Activated CD4-positive, alpha-beta T cell treated with anti-CD3 and anti-CD28 coated beads for 36 hours (primary cell): ENCODE measurements at regions not wholly inside any gene's neighbourhood (a gene's known extent, or its start where the extent isn't known, plus 50 kb on each side); places are given as distances from the start of the nearest gene placed in this dataset.

Experiments used
- ATAC-seq: fragments of 200-7000 bp; cut with Tn5 transposase; one replicate; pipeline ENCODE4 v1.10.0; 2021; ENCODE audit warnings: mild to moderate bottlenecking, moderate library complexity
- CTCF ChIA-PET: fragments of 350-600 bp; sonication (Branson Sonifier 250); formaldehyde crosslinking; loops from one replicate; lab custom pipeline; 2021; ENCODE audit warnings: antibody characterized with exemption; lab: Charles Lee
- POLR2A ChIA-PET: fragments of 350-600 bp; sonication (Branson Sonifier 250); formaldehyde crosslinking; loops from one replicate; lab custom pipeline; 2021; ENCODE audit warnings: antibody characterized with exemption, inconsistent platforms; lab: Charles Lee
- DNase-seq: peaks from one replicate; pipeline ENCODE4 v3.0.0-alpha.2; 2020
- H3K27ac Mint-ChIP-seq: one replicate; pipeline ENCODE4 v1.8.0; 2021; ENCODE audit warnings: mixed read lengths
- H3K27me3 Mint-ChIP-seq: one replicate; pipeline ENCODE4 v1.8.0; 2021; ENCODE audit warnings: mixed read lengths
- H3K36me3 Mint-ChIP-seq: one replicate; pipeline ENCODE4 v1.8.0; 2021; ENCODE audit warnings: low read depth, mixed read lengths
- H3K4me1 Mint-ChIP-seq: one replicate; pipeline ENCODE4 v1.8.0; 2021; ENCODE audit warnings: mixed read lengths
- H3K4me3 Mint-ChIP-seq: one replicate; pipeline ENCODE4 v1.8.0; 2021; ENCODE audit warnings: mild to moderate bottlenecking, moderate library complexity, mixed read lengths
- H3K9me3 Mint-ChIP-seq: one replicate; pipeline ENCODE4 v1.8.0; 2021; ENCODE audit warnings: low read depth, mixed read lengths
- intact Hi-C, 2 experiments: fragments of 100-400 bp; cut with DNase I in 1 of 2; cut with micrococcal nuclease in 1 of 2; formaldehyde crosslinking; loops; one replicate each; pipeline versions ENCODE4 v1.14.2 to v1.15.1; 2022 to 2024; cut with DNase I, micrococcal nuclease

DNA sequence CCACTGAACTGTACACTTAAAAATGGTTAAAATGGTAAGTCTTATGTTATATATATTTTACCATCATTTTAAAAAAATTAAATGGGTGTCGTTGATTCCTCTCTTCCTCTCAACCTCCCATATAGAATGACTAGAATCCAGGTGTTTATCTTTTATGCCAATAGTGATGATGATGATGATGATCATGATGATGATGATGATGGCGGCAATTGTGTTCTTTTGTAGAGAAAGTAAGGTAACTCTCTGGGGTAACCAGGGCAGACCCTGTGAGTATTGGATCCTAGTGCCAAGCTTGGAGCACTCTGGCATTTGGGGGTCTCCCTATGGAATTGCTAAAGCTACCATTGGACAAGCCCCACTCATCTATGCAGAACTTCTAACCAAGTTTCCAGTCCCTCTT is 113.6 kb downstream of the GLI2 start:
- POLR2A ChIA-PET = no interaction called here

DNA sequence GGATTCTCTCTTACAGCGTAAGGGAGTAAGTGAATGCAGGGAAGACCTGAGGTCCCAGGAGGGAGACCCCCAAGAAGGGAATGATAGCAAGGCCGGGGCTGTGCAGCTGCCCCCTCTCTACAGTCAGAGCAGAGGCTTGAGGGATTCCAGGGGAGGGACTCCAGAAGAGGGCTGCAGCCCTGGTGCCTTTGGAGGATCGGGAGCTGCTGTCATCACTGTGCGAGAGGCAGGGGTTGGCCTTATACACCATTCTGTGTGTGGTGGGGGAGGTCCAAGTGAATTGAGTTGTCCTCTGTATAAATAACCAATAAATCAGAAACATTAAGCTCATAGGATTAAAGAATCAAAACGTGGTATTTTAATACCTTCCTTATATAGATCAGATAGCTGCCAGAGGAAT is 114.9 kb downstream of the GLI2 start:
- no peak for DNase-seq
- no peak overlapping the region for H3K4me3 Mint-ChIP-seq
- H3K27ac Mint-ChIP-seq = no peak overlapping the region
- no peaks in the 10 kb centered on the region for H3K27me3 Mint-ChIP-seq
- no peaks in the 10 kb centered on the region for H3K4me1 Mint-ChIP-seq
- CTCF ChIA-PET = no interaction called here
- H3K9me3 Mint-ChIP-seq = peaks cover 11% of the 10 kb centered on the region
- intact Hi-C loops = no loop called here
- no peak for ATAC-seq
- POLR2A ChIA-PET = no interaction called here
- no peaks in the 10 kb centered on the region for H3K36me3 Mint-ChIP-seq

More for the DNA sequence above, 113.6 kb downstream of the GLI2 start:
- H3K27me3 Mint-ChIP-seq = no peaks in the 10 kb centered on the region
- H3K4me1 Mint-ChIP-seq = no peaks in the 10 kb centered on the region
- intact Hi-C loops = no loop called here
- no peak overlapping the region for H3K27ac Mint-ChIP-seq
- CTCF ChIA-PET = no interaction called here
- H3K9me3 Mint-ChIP-seq = peaks cover 11% of the 10 kb centered on the region
- DNase-seq (no peak), ATAC-seq (no peak)
- H3K4me3 Mint-ChIP-seq = no peak overlapping the region
- H3K36me3 Mint-ChIP-seq = no peaks in the 10 kb centered on the region

DNA sequence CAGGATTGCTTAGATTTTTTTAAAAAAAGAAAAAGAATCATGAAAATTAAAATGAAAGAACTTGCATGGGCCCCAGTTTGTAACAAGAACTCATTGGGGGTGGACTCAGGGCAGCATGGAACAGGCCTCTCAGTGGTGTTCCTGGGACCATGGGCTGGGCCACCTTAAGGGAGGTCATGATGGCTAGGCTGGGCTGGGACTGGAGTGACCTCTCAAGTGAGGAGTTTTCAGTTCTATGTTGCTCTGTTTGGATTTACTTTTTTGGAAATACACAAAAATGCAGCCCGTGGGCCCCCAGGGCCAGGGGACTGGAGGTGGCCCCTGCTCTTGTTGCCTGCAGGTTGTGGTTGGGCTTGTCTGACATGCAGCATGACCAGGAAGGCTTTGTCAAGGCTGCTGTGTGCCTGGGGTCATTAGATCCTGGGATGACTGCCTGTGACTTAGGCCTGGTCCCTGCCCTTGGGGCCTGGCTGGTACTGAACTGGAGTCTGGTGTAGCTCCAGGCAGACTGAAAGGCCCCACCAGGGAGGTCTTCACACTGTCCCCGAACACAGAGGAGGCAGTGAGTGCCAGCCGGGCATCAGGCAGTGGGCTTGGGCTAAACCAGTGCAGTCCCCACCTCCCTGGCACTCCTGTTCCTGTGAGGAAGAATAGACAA is 115.6 kb downstream of the GLI2 start:
- CTCF ChIA-PET = no interaction called here
- POLR2A ChIA-PET = no interaction called here
- Mint-ChIP-seq H3K27ac (no peak overlapping the region), H3K9me3 (peaks cover 11% of the 10 kb centered on the region), H3K4me3 (no peak overlapping the region), H3K36me3 (no peaks in the 10 kb centered on the region), H3K4me1 (no peaks in the 10 kb centered on the region), H3K27me3 (no peaks in the 10 kb centered on the region)
- DNase-seq (no peak), ATAC-seq (no peak)
- intact Hi-C loops = no loop called here

- ATAC-seq (no peak), DNase-seq (no peak)
- no peak overlapping the region for H3K4me3 Mint-ChIP-seq
- intact Hi-C loops = no loop called here
- no peak overlapping the region for H3K27ac Mint-ChIP-seq
- CTCF ChIA-PET = no interaction called here
- peaks cover 11% of the 10 kb centered on the region for H3K9me3 Mint-ChIP-seq
- H3K36me3 Mint-ChIP-seq = no peaks in the 10 kb centered on the region
- no peaks in the 10 kb centered on the region for H3K4me1 Mint-ChIP-seq
- H3K27me3 Mint-ChIP-seq = no peaks in the 10 kb centered on the region
- POLR2A ChIA-PET = no interaction called here
Measured at GRCh38 chr2:120852200-120852815, 116.6 kb downstream of the GLI2 start.

- Mint-ChIP-seq H3K27ac (no peak overlapping the region), H3K27me3 (no peaks in the 10 kb centered on the region), H3K4me3 (no peak overlapping the region), H3K9me3 (peaks cover 11% of the 10 kb centered on the region), H3K36me3 (no peaks in the 10 kb centered on the region), H3K4me1 (no peaks in the 10 kb centered on the region)
- ATAC-seq = no peak
- ChIA-PET CTCF (no interaction called here), POLR2A (no interaction called here)
- no peak for DNase-seq
- intact Hi-C loops = no loop called here
Measured at GRCh38 chr2:120853306-120854013, 117.8 kb downstream of the GLI2 start.

DNA sequence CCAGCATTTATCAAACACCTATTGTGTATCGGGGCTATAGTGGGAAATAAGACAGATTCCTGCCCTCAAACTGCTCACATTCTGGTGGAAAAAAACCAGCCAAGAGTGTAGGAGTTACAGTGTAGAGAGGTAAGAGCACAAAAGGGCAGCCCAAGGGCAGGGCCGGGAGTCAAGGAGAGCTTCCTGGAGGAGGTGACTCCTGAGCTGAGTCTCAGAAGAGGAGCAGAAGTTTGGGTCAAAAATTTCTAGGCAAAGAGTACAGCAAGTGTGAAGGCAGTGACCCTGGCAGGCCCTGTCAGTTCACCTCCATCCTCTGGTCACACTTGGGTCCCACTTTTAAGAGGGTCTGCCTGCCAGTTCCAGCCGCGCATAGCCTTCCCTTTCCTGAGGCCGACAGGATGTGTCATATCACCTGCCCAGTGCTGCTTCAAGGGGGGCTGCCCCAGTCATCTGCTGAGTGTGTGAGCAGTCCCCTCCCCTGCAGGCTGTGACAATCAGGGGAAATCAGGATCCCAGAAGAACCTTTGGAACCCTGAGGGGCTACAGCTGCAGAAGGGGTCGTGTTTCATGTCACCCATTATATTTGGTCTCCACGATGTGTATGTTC is 118.4 kb downstream of the GLI2 start:
- no peak overlapping the region for H3K27ac Mint-ChIP-seq
- no peaks in the 10 kb centered on the region for H3K4me1 Mint-ChIP-seq
- no peak for ATAC-seq
- ChIA-PET CTCF (no interaction called here), POLR2A (no interaction called here)
- intact Hi-C loops = no loop called here
- H3K27me3 Mint-ChIP-seq = no peaks in the 10 kb centered on the region
- H3K4me3 Mint-ChIP-seq = no peak overlapping the region
- peaks cover 7% of the 10 kb centered on the region for H3K9me3 Mint-ChIP-seq
- no peak for DNase-seq
- no peaks in the 10 kb centered on the region for H3K36me3 Mint-ChIP-seq

DNA sequence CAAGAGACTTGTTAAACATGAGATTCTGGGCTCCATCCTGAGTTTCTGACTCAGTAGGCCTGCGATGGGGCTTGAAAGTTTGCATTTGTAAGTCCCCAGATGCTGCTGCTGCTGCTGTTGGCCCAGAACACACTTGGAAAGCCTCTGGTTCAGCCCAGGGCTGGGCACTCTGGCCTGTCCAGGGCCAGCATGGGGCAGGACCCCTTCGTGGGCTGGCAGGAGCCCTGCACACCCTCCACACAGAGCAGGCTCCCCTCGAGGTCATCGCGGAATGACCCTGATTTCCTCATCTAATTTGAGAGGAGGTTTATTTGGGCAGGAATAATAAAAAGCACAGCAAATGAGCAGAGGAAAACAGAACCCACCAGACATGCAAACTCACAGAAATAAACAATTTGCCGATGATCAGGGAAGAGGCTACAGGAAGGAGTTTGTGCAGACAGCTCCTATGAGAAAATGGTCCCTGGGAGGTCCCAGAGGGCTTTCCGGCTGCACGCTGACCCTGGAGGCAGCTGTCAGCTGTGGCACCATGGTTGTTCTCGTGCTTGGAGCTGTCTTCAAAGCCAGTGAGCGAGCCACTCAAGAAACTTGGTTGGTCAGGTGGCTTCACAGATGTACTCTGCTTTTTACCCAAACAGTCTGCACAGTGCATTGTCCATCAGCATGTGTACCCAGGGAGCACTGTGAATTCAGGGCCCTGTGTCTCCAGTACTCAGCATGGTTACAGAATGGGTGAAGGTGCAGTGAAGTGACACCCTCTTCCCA is 119.3 kb downstream of the GLI2 start:
- CTCF ChIA-PET = no interaction called here
- H3K4me1 Mint-ChIP-seq = no peaks in the 10 kb centered on the region
- no peak overlapping the region for H3K4me3 Mint-ChIP-seq
- H3K27me3 Mint-ChIP-seq = no peaks in the 10 kb centered on the region
- no peak for ATAC-seq
- POLR2A ChIA-PET = interaction anchor here (0.6 kb wide), 1 partner anchor 422 kb away, joined by 5 read pairs; no protein-coding TSS in a partner anchor
- H3K36me3 Mint-ChIP-seq = no peaks in the 10 kb centered on the region
- intact Hi-C loops = no loop called here
- H3K9me3 Mint-ChIP-seq = no peaks in the 10 kb centered on the region
- no peak overlapping the region for H3K27ac Mint-ChIP-seq
- no peak for DNase-seq

DNA sequence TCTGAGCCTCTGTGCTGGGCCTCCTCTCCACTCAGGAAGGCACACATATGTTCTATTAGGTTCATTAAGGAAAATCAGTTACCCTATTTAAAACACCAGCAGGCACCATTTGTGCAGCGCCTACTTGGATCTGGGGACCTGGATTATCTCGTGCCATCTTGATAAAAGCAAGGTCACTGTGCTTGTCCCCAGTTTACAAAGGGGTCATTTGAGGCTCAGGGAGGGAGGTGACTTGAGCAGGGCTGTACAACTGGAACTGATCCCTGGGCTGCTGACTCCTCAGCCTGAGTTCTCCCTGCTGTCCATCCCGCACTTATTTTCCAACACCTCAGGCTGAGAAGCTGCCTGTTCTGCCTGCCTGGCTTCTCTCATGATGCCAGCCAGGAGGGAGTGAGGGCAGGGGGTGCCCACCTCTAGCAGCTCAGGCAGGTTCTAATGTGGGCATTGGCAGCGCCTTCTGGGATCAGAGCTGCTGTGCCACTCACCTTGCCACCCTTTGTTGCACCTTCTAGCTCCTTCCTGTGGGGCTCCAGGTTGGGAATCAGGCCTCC is 120.3 kb downstream of the GLI2 start:
- no peaks in the 10 kb centered on the region for H3K36me3 Mint-ChIP-seq
- DNase-seq (no peak), ATAC-seq (no peak)
- H3K4me1 Mint-ChIP-seq = no peaks in the 10 kb centered on the region
- H3K27me3 Mint-ChIP-seq = no peaks in the 10 kb centered on the region
- intact Hi-C loops = no loop called here
- no peak overlapping the region for H3K27ac Mint-ChIP-seq
- H3K4me3 Mint-ChIP-seq = no peak overlapping the region
- ChIA-PET CTCF (interaction anchor here (0.6 kb wide), 1 partner anchor 56 kb away, joined by 3 read pairs; no protein-coding TSS in a partner anchor), POLR2A (no interaction called here)
- no peaks in the 10 kb centered on the region for H3K9me3 Mint-ChIP-seq

DNA sequence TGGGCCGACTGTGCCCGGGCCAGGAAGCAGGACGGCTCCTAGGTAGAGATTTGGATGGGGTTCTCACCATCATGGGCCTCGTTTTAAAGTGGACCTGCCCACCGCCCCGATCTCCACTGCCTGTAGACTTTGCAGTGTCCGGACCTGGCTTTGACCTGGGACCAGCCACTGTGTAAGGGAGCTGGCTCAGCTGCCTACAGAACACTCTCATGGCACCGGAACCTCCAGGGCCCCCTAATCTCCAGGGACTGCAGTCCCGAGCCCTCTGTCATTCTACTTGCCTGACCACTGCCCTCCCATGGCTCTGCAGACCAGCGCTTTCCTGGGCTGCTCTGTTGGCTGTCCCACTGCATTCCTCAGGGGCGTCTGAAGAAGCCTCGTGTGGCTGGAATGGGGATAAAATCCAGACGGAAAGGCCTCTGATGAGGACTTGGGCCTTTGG is 120.8 kb downstream of the GLI2 start:
- DNase-seq (no peak), ATAC-seq (no peak)
- intact Hi-C loops = no loop called here
- Mint-ChIP-seq H3K27me3 (no peaks in the 10 kb centered on the region), H3K4me3 (no peak overlapping the region), H3K4me1 (no peaks in the 10 kb centered on the region), H3K9me3 (no peaks in the 10 kb centered on the region), H3K36me3 (no peaks in the 10 kb centered on the region), H3K27ac (no peak overlapping the region)
- CTCF ChIA-PET = interaction anchor here (0.6 kb wide), 1 partner anchor 55 kb away, joined by 3 read pairs; no protein-coding TSS in a partner anchor
- POLR2A ChIA-PET = no interaction called here

DNA sequence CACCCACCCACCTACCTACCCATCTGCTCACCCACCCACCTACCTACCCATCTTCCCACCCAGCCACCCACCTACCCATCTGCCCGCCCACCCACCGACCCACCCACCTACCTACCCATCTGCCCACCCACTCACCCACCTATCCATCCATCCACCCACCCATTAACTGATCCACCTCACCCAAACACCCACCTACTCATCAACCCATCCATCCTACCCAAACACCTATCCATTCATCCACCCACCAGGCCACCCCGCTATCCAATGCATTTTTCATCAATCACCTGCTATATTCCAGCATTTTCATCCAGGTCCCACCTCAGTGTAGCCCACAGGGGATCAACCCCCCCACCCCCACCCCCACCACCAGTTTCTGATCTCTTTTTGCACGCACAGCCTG is 121.8 kb downstream of the GLI2 start:
- Mint-ChIP-seq H3K36me3 (no peaks in the 10 kb centered on the region), H3K27me3 (no peaks in the 10 kb centered on the region), H3K27ac (no peak overlapping the region), H3K4me3 (no peak overlapping the region), H3K9me3 (no peaks in the 10 kb centered on the region), H3K4me1 (no peaks in the 10 kb centered on the region)
- ChIA-PET CTCF (no interaction called here), POLR2A (no interaction called here)
- no peak for ATAC-seq
- no peak for DNase-seq
- intact Hi-C loops = no loop called here

- H3K27me3 Mint-ChIP-seq = no peaks in the 10 kb centered on the region
- no peak overlapping the region for H3K4me3 Mint-ChIP-seq
- H3K4me1 Mint-ChIP-seq = no peaks in the 10 kb centered on the region
- POLR2A ChIA-PET = no interaction called here
- CTCF ChIA-PET = interaction anchor here (0.8 kb wide), 1 partner anchor 1794 kb away, joined by 3 read pairs; no protein-coding TSS in a partner anchor
- no peaks in the 10 kb centered on the region for H3K36me3 Mint-ChIP-seq
- H3K27ac Mint-ChIP-seq = no peak overlapping the region
- intact Hi-C loops = no loop called here
- no peaks in the 10 kb centered on the region for H3K9me3 Mint-ChIP-seq
- DNase-seq (no peak), ATAC-seq (no peak)
Measured at GRCh38 chr2:120857931-120858330, 122.3 kb downstream of the GLI2 start.
